Loucy (cell line): ENCODE measurements at regions not wholly inside any gene's neighbourhood (a gene's known extent, or its start where the extent isn't known, plus 50 kb on each side); places are given as distances from the start of the nearest gene placed in this dataset.

ENCODE experiments used
- CTCF ChIP-seq: fragments of 200-600 bp; sonication (generic); conservative IDR thresholded peaks from 2 replicates; pipeline ENCODE4 v1.5.1; 2014; ENCODE audit warnings: mild to moderate bottlenecking, antibody characterized with exemption, low read length
- EZH2phosphoT487 ChIP-seq: fragments of 200-600 bp; IDR thresholded peaks from 2 replicates; pipeline ENCODE4 v1.6.1; 2018; ENCODE audit warnings: antibody characterized with exemption, mild to moderate bottlenecking, moderate library complexity, borderline replicate concordance

- no peak for TF ChIP-seq CTCF
- no peak for TF ChIP-seq EZH2phosphoT487
These were observed 632.8 kb downstream of the IGSF11 start for GRCh38 chr3:118401887-118402286.
